VCaP (cell line): ENCODE measurements at regions not wholly inside any gene's neighbourhood (a gene's known extent, or its start where the extent isn't known, plus 50 kb on each side); places are given as distances from the start of the nearest gene placed in this dataset.
A peak's percentile ranks its signal among the peaks of the same experiment; 100 is the strongest.

Experiments
- H3K27ac ChIP-seq: fragments of 450-650 bp; 2 replicates; pipeline ENCODE4 v1.5.1; 2017
- CTCF ChIP-seq: fragments of 450-650 bp; conservative IDR thresholded peaks from 2 replicates; pipeline ENCODE4 v1.5.1; 2017; ENCODE audit warnings: mild to moderate bottlenecking, moderate library complexity

DNA sequence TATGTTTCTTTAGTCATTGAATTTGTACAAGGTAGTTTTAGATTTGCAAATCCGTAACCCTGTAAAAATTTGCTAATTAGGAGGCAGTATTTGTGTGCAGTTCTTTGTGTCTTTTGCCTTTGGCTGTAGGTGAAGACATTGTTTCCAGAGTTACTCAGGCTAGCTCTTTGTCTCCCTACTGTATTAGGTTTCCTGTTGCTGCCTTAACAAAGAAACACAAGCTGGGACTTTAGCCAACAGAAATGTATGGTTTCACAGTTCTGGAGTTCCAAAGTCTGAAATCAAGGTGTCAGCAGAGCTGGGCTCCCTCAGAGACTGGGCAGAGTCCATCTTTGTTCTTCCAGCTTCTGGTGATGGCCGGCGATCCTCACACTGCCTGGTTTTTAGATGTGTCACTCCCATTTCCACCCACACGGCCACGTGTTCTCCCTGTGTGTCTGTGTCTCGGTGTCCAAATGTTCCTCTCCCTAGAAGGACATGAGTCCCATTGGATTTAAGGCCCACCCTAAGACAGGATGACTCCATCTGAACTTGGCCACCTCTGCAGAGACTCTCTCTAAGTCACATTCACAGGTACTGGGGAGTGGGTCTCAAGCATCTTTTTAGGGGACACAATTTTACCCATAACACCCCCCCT is 309.7 kb downstream of the GALR1 start:
- H3K27ac ChIP-seq, result no peak overlapping the region
- TF ChIP-seq CTCF, result no peak

GRCh38 chr18:77560341-77560992 is 310.8 kb downstream of the GALR1 start:
- TF ChIP-seq CTCF, result no peak
- H3K27ac ChIP-seq, result no peak overlapping the region

DNA sequence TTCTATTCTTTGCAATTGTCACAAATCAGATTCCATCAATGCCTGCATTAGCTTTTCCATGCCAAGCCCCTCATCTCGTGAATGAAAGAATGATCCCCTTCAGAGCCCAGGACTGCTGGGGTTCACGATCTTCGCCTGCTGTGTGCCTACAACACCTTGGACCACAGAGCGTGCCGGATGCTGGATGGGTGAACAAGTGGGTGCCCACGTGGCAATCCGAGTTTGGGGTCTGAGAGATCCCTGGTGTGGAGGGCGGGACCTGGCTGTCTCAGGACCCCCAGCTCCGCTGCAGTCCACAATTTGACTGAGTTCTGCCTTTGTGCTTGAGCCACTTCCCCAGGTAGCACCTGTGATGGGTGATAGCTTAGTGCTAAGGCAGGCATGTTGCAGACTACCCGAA is 317.0 kb downstream of the GALR1 start:
- H3K27ac ChIP-seq, result peak overlapping the region; percentile 56

GRCh38 chr18:77567205-77567604 is 317.6 kb downstream of the GALR1 start:
- H3K27ac ChIP-seq, result peak overlapping the region; percentile 56
- TF ChIP-seq CTCF, result no peak

More for the DNA sequence above, 317.0 kb downstream of the GALR1 start:
- TF ChIP-seq CTCF, result no peak

- H3K27ac ChIP-seq, result no peak overlapping the region
- no peak for TF ChIP-seq CTCF
These were observed 322.1 kb downstream of the GALR1 start for GRCh38 chr18:77571743-77572142.

- no peak for TF ChIP-seq CTCF
- no peak overlapping the region for H3K27ac ChIP-seq
These were observed 322.9 kb downstream of the GALR1 start for GRCh38 chr18:77572537-77572936.

- no peak for TF ChIP-seq CTCF
- H3K27ac ChIP-seq, result no peak overlapping the region
These were observed 323.9 kb downstream of the GALR1 start for GRCh38 chr18:77573571-77573970.
